ENCODE measurements at regions not wholly inside any gene's neighbourhood (a gene's known extent, or its start where the extent isn't known, plus 50 kb on each side); places are given as distances from the start of the nearest gene placed in this dataset.
A peak's percentile ranks its signal among the peaks of the same experiment; 100 is the strongest.

- no peaks in the 10 kb centered on the region for H3K36me3 Mint-ChIP-seq (ENCODE audit: low read depth)
- H3K27me3 Mint-ChIP-seq (ENCODE audit: insufficient read depth) = no peaks in the 10 kb centered on the region
- H3K9me3 Mint-ChIP-seq = peaks cover 73% of the 10 kb centered on the region
- H3K27ac ChIP-seq (ENCODE audit: low read depth, low read length) = no peak overlapping the region
- H3K4me3 ChIP-seq (ENCODE audit: low read length) = no peak overlapping the region
- H3K4me1 ChIP-seq (ENCODE audit: control insufficient read depth, insufficient read depth, low read length) = no peaks in the 10 kb centered on the region
- no peaks in the 10 kb centered on the region for H3K4me1 Mint-ChIP-seq
- no peak for TF ChIP-seq CTCF (conservative IDR thresholded peaks at IDR 0.05)
- H3K4me3 Mint-ChIP-seq = no peak overlapping the region
- H3K9ac ChIP-seq (ENCODE audit: extremely low read depth, low read length, poor library complexity, severe bottlenecking) = no peak overlapping the region
- H3K27me3 ChIP-seq (ENCODE audit: control insufficient read depth, insufficient read depth, low read length, poor library complexity, severe bottlenecking) = no peaks in the 10 kb centered on the region
- H3K36me3 ChIP-seq (ENCODE audit: control insufficient read depth, insufficient read depth, low read length) = no peaks in the 10 kb centered on the region
- DNase-seq = no peak
- WGBS, 2 experiments (ENCODE audit: insufficient coverage in 1 of 2, insufficient read length in 1 of 2) = 33 to 85% methylated on average over 1 to 4 of the region's 4 CpGs
- H3K27ac Mint-ChIP-seq = no peak overlapping the region
- no peaks in the 10 kb centered on the region for H3K9me3 ChIP-seq (ENCODE audit: control insufficient read depth, low read length)
Measured at GRCh38 chr4:189414021-189414420, 526.7 kb upstream of the FRG1 start.

GRCh38 chr4:189420572-189420971, 520.1 kb upstream of the FRG1 start:
- no peak overlapping the region for H3K27ac ChIP-seq (ENCODE audit: low read depth, low read length)
- Mint-ChIP-seq H3K27ac (no peak overlapping the region), H3K27me3 (ENCODE audit: insufficient read depth) (no peaks in the 10 kb centered on the region), H3K4me3 (no peak overlapping the region), H3K36me3 (ENCODE audit: low read depth) (no peaks in the 10 kb centered on the region), H3K4me1 (no peaks in the 10 kb centered on the region), H3K9me3 (peaks cover 63% of the 10 kb centered on the region)
- no peaks in the 10 kb centered on the region for H3K27me3 ChIP-seq (ENCODE audit: control insufficient read depth, insufficient read depth, low read length, poor library complexity, severe bottlenecking)
- DNase-seq = no peak
- no peaks in the 10 kb centered on the region for H3K36me3 ChIP-seq (ENCODE audit: control insufficient read depth, insufficient read depth, low read length)
- 91 to 96% methylated on average over 7 to 10 of the region's 10 CpGs for WGBS, 2 experiments (ENCODE audit: insufficient coverage in 1 of 2, insufficient read length in 1 of 2)
- H3K4me3 ChIP-seq (ENCODE audit: low read length) = no peak overlapping the region
- no peaks in the 10 kb centered on the region for H3K4me1 ChIP-seq (ENCODE audit: control insufficient read depth, insufficient read depth, low read length)
- H3K9ac ChIP-seq (ENCODE audit: extremely low read depth, low read length, poor library complexity, severe bottlenecking) = no peak overlapping the region
- H3K9me3 ChIP-seq (ENCODE audit: control insufficient read depth, low read length) = no peaks in the 10 kb centered on the region
- no peak for TF ChIP-seq CTCF (conservative IDR thresholded peaks at IDR 0.05)

- Mint-ChIP-seq H3K36me3 (ENCODE audit: low read depth) (no peaks in the 10 kb centered on the region), H3K9me3 (peaks cover 68% of the 10 kb centered on the region), H3K4me1 (no peaks in the 10 kb centered on the region), H3K27ac (no peak overlapping the region), H3K27me3 (ENCODE audit: insufficient read depth) (no peaks in the 10 kb centered on the region), H3K4me3 (no peak overlapping the region)
- Histone ChIP-seq H3K4me3 (ENCODE audit: low read length) (no peak overlapping the region), H3K36me3 (ENCODE audit: control insufficient read depth, insufficient read depth, low read length) (no peaks in the 10 kb centered on the region), H3K4me1 (ENCODE audit: control insufficient read depth, insufficient read depth, low read length) (no peaks in the 10 kb centered on the region), H3K27me3 (ENCODE audit: control insufficient read depth, insufficient read depth, low read length, poor library complexity, severe bottlenecking) (no peaks in the 10 kb centered on the region), H3K9me3 (ENCODE audit: control insufficient read depth, low read length) (peaks cover 8% of the 10 kb centered on the region), H3K9ac (ENCODE audit: extremely low read depth, low read length, poor library complexity, severe bottlenecking) (no peak overlapping the region), H3K27ac (ENCODE audit: low read depth, low read length) (no peak overlapping the region)
- TF ChIP-seq CTCF (conservative IDR thresholded peaks at IDR 0.05) = peak; percentile 68
- DNase-seq = peak; percentile 70
- 73 to 86% methylated on average over 3 of the region's 3 CpGs for WGBS, 2 experiments (ENCODE audit: insufficient coverage in 1 of 2, insufficient read length in 1 of 2)
Measured at GRCh38 chr4:189436207-189436606, 504.5 kb upstream of the FRG1 start.

Measured in endodermal cell (in vitro differentiated cells).